Stomach (tissue), 8 donors: ENCODE measurements at regions not wholly inside any gene's neighbourhood (a gene's known extent, or its start where the extent isn't known, plus 50 kb on each side); places are given as distances from the start of the nearest gene placed in this dataset.

Experiments used
- DNase-seq, 2 donors: peaks; one replicate each; pipeline versions ENCODE4 v3.0.0 to v3.0.0-alpha.2; 2013 to 2019
- H3K27ac ChIP-seq, 5 donors: fragments of 200-600 bp in 4 of 5; sonication (generic) in 4 of 5; one replicate each; pipeline ENCODE4 v1.5.1; 2013 to 2019; ENCODE audit warnings: mild to moderate bottlenecking in 1 of 5, moderate library complexity in 1 of 5
- H3K27me3 ChIP-seq, 3 donors: fragments of 200-600 bp; sonication (generic); one replicate each; pipeline ENCODE4 v1.5.1; 2017 to 2019; ENCODE audit warnings: mixed run types in 1 of 3
- H3K36me3 ChIP-seq, 4 donors: fragments of 200-600 bp; sonication (generic); 1 replicate in 3 of 4; 2 replicates in 1 of 4; pipeline ENCODE4 v1.5.1; 2016 to 2019
- H3K4me1 ChIP-seq, 4 donors: fragments of 200-600 bp; sonication (generic); one replicate each; pipeline ENCODE4 v1.5.1; 2016 to 2019
- H3K4me3 ChIP-seq, 4 donors: fragments of 200-600 bp; sonication (generic) in 3 of 4; one replicate each; pipeline ENCODE4 v1.5.1; 2016 to 2019; ENCODE audit warnings: mild to moderate bottlenecking in 1 of 4
- H3K9me3 ChIP-seq, 4 donors: fragments of 200-600 bp; sonication (generic); one replicate each; pipeline ENCODE4 v1.5.1; 2016 to 2019
- CTCF ChIP-seq, 7 experiments: fragments of 450-650 bp in 4 of 7; fragments of 200-600 bp in 3 of 7; sonication (generic) in 3 of 7; IDR thresholded peaks; one replicate each; pipeline ENCODE4 v1.5.1; 2016 to 2019; ENCODE audit warnings: antibody characterized with exemption in 7 of 7, control low read depth in 2 of 7, mild to moderate bottlenecking in 1 of 7
- EP300 ChIP-seq: sonication (generic); formaldehyde crosslinking; IDR thresholded peaks from one replicate; pipeline ENCODE4 v1.6.1; 2017; ENCODE audit warnings: antibody characterized with exemption
- POLR2A ChIP-seq, 4 donors: fragments of 450-650 bp; IDR thresholded peaks; one replicate each; pipeline ENCODE4 v1.6.1; 2016; ENCODE audit warnings: antibody characterized with exemption in 4 of 4, control low read depth in 2 of 4, mild to moderate bottlenecking in 1 of 4, moderate library complexity in 1 of 4
- POLR2AphosphoS5 ChIP-seq, 3 donors: sonication (generic); formaldehyde crosslinking; IDR thresholded peaks; one replicate each; pipeline ENCODE4 v1.6.1; 2016; ENCODE audit warnings: antibody characterized with exemption in 3 of 3
- WGBS, 5 donors: extraction: QIAGEN DNeasy Blood & Tissue Kit in 3 of 5; methylation state at CpG; one replicate each; pipeline versions ENCODE4 v1.1.5 to v1.1.7; 2013 to 2018; 5-methylcytosine and 5-hydroxymethylcytosine counted together
- intact Hi-C: fragments of 100-400 bp; cut with DNase I; formaldehyde crosslinking; loops from one replicate; pipeline ENCODE4 v1.15.1; 2023; ENCODE audit warnings: low total_unique reads
- donor health status: healthy with polysubstance abuse.
- donor health status: Bipolar disorder and iron deficiency.
- donor health status: healthy.

- Histone ChIP-seq H3K36me3 (no peaks in the 10 kb centered on the region), H3K27me3 (peaks cover 0 to 6% (median 0%) of the 10 kb centered on the region in 3 donors), H3K4me3 (no peak overlapping the region), H3K9me3 (peaks cover 0 to 57% (median 20%) of the 10 kb centered on the region in 4 donors), H3K27ac (no peak overlapping the region), H3K4me1 (peaks cover 0 to 9% (median 0%) of the 10 kb centered on the region in 4 donors)
- 87 to 97% (median 93%) methylated on average over 5 of the region's 5 CpGs for WGBS, 5 donors
- intact Hi-C loops, result no loop called here
- DNase-seq, result no peak
- TF ChIP-seq EP300 (no peak), POLR2A (IDR thresholded peaks at IDR 0.05) (no peak), POLR2AphosphoS5 (IDR thresholded peaks at IDR 0.05) (no peak), CTCF (IDR thresholded peaks at IDR 0.05) (no peak)
Measured at GRCh38 chr19:57055956-57056355, 63.8 kb upstream of the USP29 start.

GRCh38 chr19:57057036-57057686, 62.6 kb upstream of the USP29 start:
- H3K4me3 ChIP-seq, result no peak overlapping the region
- TF ChIP-seq POLR2AphosphoS5 (IDR thresholded peaks at IDR 0.05) (peak in 2 of 3 donors; percentile 46 to 78), EP300 (no peak)
- H3K27me3 ChIP-seq, result peaks cover 0 to 6% (median 0%) of the 10 kb centered on the region in 3 donors
- intact Hi-C loops, result no loop called here
- peak; percentile 51 to 94 for DNase-seq
- no peaks in the 10 kb centered on the region for H3K36me3 ChIP-seq
- H3K4me1 ChIP-seq, result peaks cover 0 to 9% (median 0%) of the 10 kb centered on the region in 4 donors
- WGBS, 5 donors, result 32 to 58% (median 52%) methylated on average over 16 of the region's 16 CpGs
- H3K9me3 ChIP-seq, result peaks cover 3 to 61% (median 19%) of the 10 kb centered on the region in 4 donors
- peak overlapping the region in 1 of 5 donors; percentile 43 for H3K27ac ChIP-seq

- H3K4me1 ChIP-seq, result peaks cover 0 to 9% (median 0%) of the 10 kb centered on the region in 4 donors
- no peak for DNase-seq
- no peak overlapping the region for H3K4me3 ChIP-seq
- WGBS, 5 donors, result 69 to 78% (median 71%) methylated on average over 6 of the region's 6 CpGs
- peaks cover 5 to 73% (median 29%) of the 10 kb centered on the region in 4 donors for H3K9me3 ChIP-seq
- no peak overlapping the region for H3K27ac ChIP-seq
- H3K27me3 ChIP-seq, result peaks cover 0 to 6% (median 0%) of the 10 kb centered on the region in 3 donors
- TF ChIP-seq EP300 (no peak), CTCF (IDR thresholded peaks at IDR 0.05) (no peak), POLR2AphosphoS5 (IDR thresholded peaks at IDR 0.05) (no peak), POLR2A (IDR thresholded peaks at IDR 0.05) (no peak)
- intact Hi-C loops, result no loop called here
- no peaks in the 10 kb centered on the region for H3K36me3 ChIP-seq
Measured at GRCh38 chr19:57058871-57059270, 60.9 kb upstream of the USP29 start.

GRCh38 chr19:57063070-57063469, 56.7 kb upstream of the USP29 start:
- Histone ChIP-seq H3K27ac (no peak overlapping the region), H3K36me3 (no peaks in the 10 kb centered on the region), H3K9me3 (peaks cover 5 to 81% (median 34%) of the 10 kb centered on the region in 4 donors), H3K27me3 (no peaks in the 10 kb centered on the region), H3K4me1 (no peaks in the 10 kb centered on the region), H3K4me3 (no peak overlapping the region)
- 80 to 85% (median 83%) methylated on average over 4 of the region's 4 CpGs for WGBS, 5 donors
- TF ChIP-seq CTCF (IDR thresholded peaks at IDR 0.05) (no peak), POLR2A (IDR thresholded peaks at IDR 0.05) (no peak), EP300 (no peak), POLR2AphosphoS5 (IDR thresholded peaks at IDR 0.05) (no peak)
- DNase-seq, result no peak
- intact Hi-C loops, result no loop called here

- H3K27ac ChIP-seq, result no peak overlapping the region
- WGBS, 5 donors, result 82 to 91% (median 87%) methylated on average over 3 of the region's 3 CpGs
Measured at GRCh38 chr19:57067440-57067839, 52.3 kb upstream of the USP29 start.

More at GRCh38 chr19:57067440-57067839, 52.3 kb upstream of the USP29 start:
- H3K27me3 ChIP-seq, result no peaks in the 10 kb centered on the region
- no peaks in the 10 kb centered on the region for H3K4me1 ChIP-seq
- no peak overlapping the region for H3K4me3 ChIP-seq
- H3K36me3 ChIP-seq, result no peaks in the 10 kb centered on the region
- TF ChIP-seq POLR2A (IDR thresholded peaks at IDR 0.05) (no peak), POLR2AphosphoS5 (IDR thresholded peaks at IDR 0.05) (no peak), CTCF (IDR thresholded peaks at IDR 0.05) (no peak), EP300 (no peak)
- DNase-seq, result no peak
- H3K9me3 ChIP-seq, result peaks cover 0 to 90% (median 48%) of the 10 kb centered on the region in 4 donors
- intact Hi-C loops, result no loop called here
